ENCODE measurements at regions not wholly inside any gene's neighbourhood (a gene's known extent, or its start where the extent isn't known, plus 50 kb on each side); places are given as distances from the start of the nearest gene placed in this dataset.

GRCh38 chr11:64484191-64485022 is 71.3 kb upstream of the SLC22A11 start:
- Histone ChIP-seq H3K9me3 (ENCODE audit: insufficient read depth, low read depth, low read length) (no peaks in the 10 kb centered on the region), H2AFZ (ENCODE audit: low read length) (0 out of 2 replicates have a peak overlapping the region, but pooled peaks have one; percentile 41), H3K9me2 (replicated peaks; ENCODE audit: low read depth, low read length) (no peaks in the 10 kb centered on the region), H3K36me3 (ENCODE audit: insufficient read depth, low read length) (no peaks in the 10 kb centered on the region), H3K27me3 (ENCODE audit: insufficient read depth, low read length, poor library complexity, severe bottlenecking) (no peaks in the 10 kb centered on the region), H3K9ac (ENCODE audit: low read depth, low read length, poor library complexity, severe bottlenecking) (no peak overlapping the region), H3K4me3 (ENCODE audit: low read length, poor library complexity, severe bottlenecking) (no peak overlapping the region), H4K20me1 (ENCODE audit: insufficient read depth, low read length, poor library complexity, severe bottlenecking) (no peaks in the 10 kb centered on the region), H3K79me2 (ENCODE audit: insufficient read depth, low read length) (no peaks in the 10 kb centered on the region), H3K4me2 (ENCODE audit: low read depth, low read length, poor library complexity, severe bottlenecking) (no peak overlapping the region), H3K4me1 (ENCODE audit: insufficient read depth, low read length, poor library complexity, severe bottlenecking) (peaks cover 3% of the 10 kb centered on the region), H3F3A (ENCODE audit: low read depth) (no peaks in the 10 kb centered on the region)
- no peak for TF ChIP-seq EZH2phosphoT487 (IDR thresholded peaks at IDR 0.05; ENCODE audit: borderline replicate concordance)
- TF ChIP-seq CTCF (conservative IDR thresholded peaks at IDR 0.05; ENCODE audit: low read length) = no peak

- Histone ChIP-seq H3K9me3 (ENCODE audit: insufficient read depth, low read depth, low read length) (no peaks in the 10 kb centered on the region), H3K27me3 (ENCODE audit: insufficient read depth, low read length, poor library complexity, severe bottlenecking) (no peaks in the 10 kb centered on the region), H3K79me2 (ENCODE audit: insufficient read depth, low read length) (no peaks in the 10 kb centered on the region), H3K9me2 (replicated peaks; ENCODE audit: low read depth, low read length) (no peaks in the 10 kb centered on the region), H3K4me2 (ENCODE audit: low read depth, low read length, poor library complexity, severe bottlenecking) (no peak overlapping the region), H3K4me1 (ENCODE audit: insufficient read depth, low read length, poor library complexity, severe bottlenecking) (peaks cover 5% of the 10 kb centered on the region), H3K4me3 (ENCODE audit: low read length, poor library complexity, severe bottlenecking) (no peak overlapping the region), H3K36me3 (ENCODE audit: insufficient read depth, low read length) (no peaks in the 10 kb centered on the region), H3F3A (ENCODE audit: low read depth) (no peaks in the 10 kb centered on the region), H3K9ac (ENCODE audit: low read depth, low read length, poor library complexity, severe bottlenecking) (no peak overlapping the region), H2AFZ (ENCODE audit: low read length) (no peak overlapping the region), H4K20me1 (ENCODE audit: insufficient read depth, low read length, poor library complexity, severe bottlenecking) (no peaks in the 10 kb centered on the region)
- TF ChIP-seq EZH2phosphoT487 (IDR thresholded peaks at IDR 0.05; ENCODE audit: borderline replicate concordance) = no peak
- no peak for TF ChIP-seq CTCF (conservative IDR thresholded peaks at IDR 0.05; ENCODE audit: low read length)
Measured at GRCh38 chr11:64485074-64485473, 70.7 kb upstream of the SLC22A11 start.

DNA sequence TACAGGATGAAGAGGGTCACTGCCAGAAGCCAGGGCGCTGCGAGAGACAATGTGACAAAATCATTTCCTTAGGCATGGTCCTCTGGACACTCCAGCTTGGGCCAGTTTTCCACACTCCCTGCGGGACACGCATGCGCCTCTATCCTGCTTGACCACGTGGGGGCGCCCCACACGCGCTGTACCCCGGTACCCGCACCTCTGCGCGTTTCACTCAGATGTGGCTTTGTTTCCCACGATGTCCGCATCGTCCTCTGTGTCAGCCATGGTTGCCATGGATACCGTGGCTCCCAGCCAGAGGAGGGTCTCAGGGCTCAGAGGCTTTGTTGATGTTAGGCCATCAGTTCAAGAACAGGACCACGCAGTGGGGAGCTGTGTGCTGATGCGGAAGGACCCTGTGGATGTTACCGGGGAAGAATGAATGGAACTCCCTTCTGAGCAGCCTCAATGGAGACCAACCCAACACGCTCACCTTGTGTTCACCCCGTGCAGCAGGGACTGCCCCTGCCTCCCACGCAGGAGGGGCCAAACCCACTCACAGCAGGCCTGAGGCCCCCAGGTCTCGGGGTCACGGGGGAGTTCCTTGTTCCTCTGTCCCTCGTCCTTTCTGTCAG is 65.8 kb upstream of the SLC22A11 start:
- Histone ChIP-seq H3K4me3 (ENCODE audit: low read length, poor library complexity, severe bottlenecking) (no peak overlapping the region), H4K20me1 (ENCODE audit: insufficient read depth, low read length, poor library complexity, severe bottlenecking) (no peaks in the 10 kb centered on the region), H2AFZ (ENCODE audit: low read length) (peak overlapping the region; percentile 19; the same call in 1 of the 2 replicates), H3K4me1 (ENCODE audit: insufficient read depth, low read length, poor library complexity, severe bottlenecking) (peaks cover 34% of the 10 kb centered on the region), H3K9ac (ENCODE audit: low read depth, low read length, poor library complexity, severe bottlenecking) (peak overlapping the region; percentile 28), H3K79me2 (ENCODE audit: insufficient read depth, low read length) (no peaks in the 10 kb centered on the region), H3K9me3 (ENCODE audit: insufficient read depth, low read depth, low read length) (0 out of 2 replicates have a peak, but pooled peaks cover 4% of the 10 kb centered on the region), H3K4me2 (ENCODE audit: low read depth, low read length, poor library complexity, severe bottlenecking) (peak overlapping the region; percentile 18), H3K36me3 (ENCODE audit: insufficient read depth, low read length) (no peaks in the 10 kb centered on the region), H3K9me2 (replicated peaks; ENCODE audit: low read depth, low read length) (no peaks in the 10 kb centered on the region), H3K27me3 (ENCODE audit: insufficient read depth, low read length, poor library complexity, severe bottlenecking) (no peaks in the 10 kb centered on the region), H3F3A (ENCODE audit: low read depth) (no peaks in the 10 kb centered on the region)
- TF ChIP-seq EZH2phosphoT487 (IDR thresholded peaks at IDR 0.05; ENCODE audit: borderline replicate concordance) (no peak), CTCF (conservative IDR thresholded peaks at IDR 0.05; ENCODE audit: low read length) (peak; percentile 89)
